ENCODE measurements at regions not wholly inside any gene's neighbourhood (a gene's known extent, or its start where the extent isn't known, plus 50 kb on each side); places are given as distances from the start of the nearest gene placed in this dataset.

DNA sequence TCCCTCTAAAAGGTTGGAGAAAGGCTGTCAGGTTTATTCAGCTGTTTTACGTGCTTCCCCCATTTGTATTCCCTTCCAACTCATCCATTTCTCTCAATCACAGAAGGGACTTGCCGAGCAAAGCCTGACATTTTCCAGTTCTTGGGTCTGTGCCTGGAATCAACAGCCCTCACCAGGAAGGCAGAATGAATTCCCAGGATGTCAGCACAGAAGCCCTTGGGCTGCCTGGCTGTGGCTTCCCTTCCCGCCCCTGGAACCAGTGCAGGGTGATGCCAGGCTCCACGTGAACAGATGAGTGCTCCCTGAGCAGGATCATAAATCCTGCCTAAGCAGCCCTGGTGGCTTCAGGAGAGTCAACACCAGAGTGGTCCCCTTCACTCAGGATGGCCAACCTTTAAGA, 86.1 kb upstream of the CD83 start:
- no peak overlapping the region for H3K27ac ChIP-seq (ENCODE audit: insufficient read depth, low read depth, low read length)
- FAIRE-seq (no peak), DNase-seq (ENCODE audit: low read depth, low spot score) (no peak)
- CTCF ChIA-PET: no interaction called here
- no peak overlapping the region for H3K4me3 ChIP-seq (replicated peaks in 1 of 3; ENCODE audit: insufficient read depth in 1 of 3, low read depth in 1 of 3, low read length in 3 of 3)
- H3K4me2 ChIP-seq (ENCODE audit: insufficient read depth, low read length): no peak overlapping the region
- TF ChIP-seq POLR2AphosphoS5 (IDR thresholded peaks at IDR 0.05; ENCODE audit: insufficient read depth, low read depth, low read length) (no peak), POLR2A (IDR thresholded peaks at IDR 0.05; ENCODE audit: low read depth, low read length) (no peak), FOS (IDR thresholded peaks at IDR 0.05; ENCODE audit: borderline replicate concordance, insufficient read depth, low read length) (no peak), MAX (IDR thresholded peaks at IDR 0.05; ENCODE audit: insufficient read depth, insufficient read length) (no peak), GATA2 (IDR thresholded peaks at IDR 0.05; ENCODE audit: insufficient read depth, insufficient read length, low read depth, low read length) (no peak), JUN (IDR thresholded peaks at IDR 0.05; ENCODE audit: borderline replicate concordance, insufficient read depth, insufficient read length, low read depth) (no peak), MYC (IDR thresholded peaks at IDR 0.05; ENCODE audit: low read depth, low read length) (no peak), EZH2 (IDR thresholded peaks at IDR 0.05; ENCODE audit: borderline replicate concordance, low read depth, low read length, severe bottlenecking) (no peak)
- TF ChIP-seq, protein P1, sequence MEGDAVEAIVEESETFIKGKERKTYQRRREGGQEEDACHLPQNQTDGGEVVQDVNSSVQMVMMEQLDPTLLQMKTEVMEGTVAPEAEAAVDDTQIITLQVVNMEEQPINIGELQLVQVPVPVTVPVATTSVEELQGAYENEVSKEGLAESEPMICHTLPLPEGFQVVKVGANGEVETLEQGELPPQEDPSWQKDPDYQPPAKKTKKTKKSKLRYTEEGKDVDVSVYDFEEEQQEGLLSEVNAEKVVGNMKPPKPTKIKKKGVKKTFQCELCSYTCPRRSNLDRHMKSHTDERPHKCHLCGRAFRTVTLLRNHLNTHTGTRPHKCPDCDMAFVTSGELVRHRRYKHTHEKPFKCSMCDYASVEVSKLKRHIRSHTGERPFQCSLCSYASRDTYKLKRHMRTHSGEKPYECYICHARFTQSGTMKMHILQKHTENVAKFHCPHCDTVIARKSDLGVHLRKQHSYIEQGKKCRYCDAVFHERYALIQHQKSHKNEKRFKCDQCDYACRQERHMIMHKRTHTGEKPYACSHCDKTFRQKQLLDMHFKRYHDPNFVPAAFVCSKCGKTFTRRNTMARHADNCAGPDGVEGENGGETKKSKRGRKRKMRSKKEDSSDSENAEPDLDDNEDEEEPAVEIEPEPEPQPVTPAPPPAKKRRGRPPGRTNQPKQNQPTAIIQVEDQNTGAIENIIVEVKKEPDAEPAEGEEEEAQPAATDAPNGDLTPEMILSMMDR (IDR thresholded peaks at IDR 0.05; ENCODE audit: extremely low read depth in 1 of 2, insufficient read depth in 1 of 2, low read depth in 1 of 2, low read length in 2 of 2): no peak
- no peaks in the 10 kb centered on the region for H4K20me1 ChIP-seq (replicated peaks; ENCODE audit: control insufficient read depth, extremely low read depth, insufficient read depth, low read length)
- H3K36me3 ChIP-seq (ENCODE audit: control insufficient read depth in 2 of 2, extremely low read depth in 1 of 2, insufficient read depth in 2 of 2, low read length in 2 of 2): no peaks in the 10 kb centered on the region
- no peak overlapping the region for H3K9ac ChIP-seq (replicated peaks; ENCODE audit: extremely low read depth, insufficient read depth, low read length)
- no peaks in the 10 kb centered on the region for H3K9me3 ChIP-seq (replicated peaks; ENCODE audit: control insufficient read depth, insufficient read depth, low read length)
- no peaks in the 10 kb centered on the region for H3K9me1 ChIP-seq (replicated peaks; ENCODE audit: control insufficient read depth, extremely low read depth, insufficient read depth, low read length)
- H3K79me2 ChIP-seq (ENCODE audit: control insufficient read depth, insufficient read depth, low read length): no peaks in the 10 kb centered on the region
- no TSS peak for BruUV-seq (replicated peaks)
- no peaks in the 10 kb centered on the region for H3K27me3 ChIP-seq (ENCODE audit: control insufficient read depth in 2 of 2, insufficient read depth in 2 of 2, low read length in 2 of 2)
- intact Hi-C loops (cut with micrococcal nuclease) (no loop called here), dilution Hi-C loops (cut with MboI; ENCODE audit: extremely low pct_ligation_motif_present, low sequenced_read_pairs) (no loop called here)
- H2AFZ ChIP-seq (ENCODE audit: low read depth, low read length): no peak overlapping the region
- H3K4me1 ChIP-seq (ENCODE audit: control insufficient read depth, extremely low read depth, insufficient read depth, low read length): no peaks in the 10 kb centered on the region
- POLR2A ChIA-PET: no interaction called here
